ENCODE measurements at regions not wholly inside any gene's neighbourhood (a gene's known extent, or its start where the extent isn't known, plus 50 kb on each side); places are given as distances from the start of the nearest gene placed in this dataset.

DNA sequence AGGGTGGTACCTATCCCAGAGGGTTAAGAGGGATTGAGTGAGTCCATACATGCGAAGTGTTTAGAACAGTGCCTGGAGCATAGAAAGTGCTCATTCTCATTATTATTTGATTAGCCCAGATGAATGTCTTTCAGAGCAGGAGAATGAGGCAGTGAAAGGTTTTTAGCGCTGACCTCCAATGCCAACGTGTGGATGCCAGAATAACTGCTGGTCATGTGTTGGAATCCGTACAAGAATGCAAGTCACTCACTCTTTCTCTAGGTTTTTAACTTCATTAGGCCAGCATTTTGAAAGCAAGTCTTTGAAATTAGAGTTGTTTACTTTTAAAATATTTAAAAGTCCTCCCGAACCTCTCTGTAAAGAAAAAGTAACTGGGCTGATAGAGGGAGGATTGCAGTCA, 374.2 kb downstream of the EN1 start:
- Histone ChIP-seq H3K9ac (ENCODE audit: low read length) (no peak overlapping the region), H3K4me3 (ENCODE audit: insufficient read depth, low read length, poor library complexity, severe bottlenecking) (no peak overlapping the region), H3K27ac (ENCODE audit: low read depth, low read length) (no peak overlapping the region), H3K27me3 (ENCODE audit: low read length) (no peaks in the 10 kb centered on the region), H3K9me2 (replicated peaks; ENCODE audit: insufficient read depth, low read length) (no peaks in the 10 kb centered on the region), H3K4me2 (ENCODE audit: low read depth, low read length, poor library complexity, severe bottlenecking) (no peak overlapping the region), H3K9me3 (ENCODE audit: insufficient read depth, low read length) (no peaks in the 10 kb centered on the region), H4K20me1 (ENCODE audit: low read depth, low read length) (no peaks in the 10 kb centered on the region), H3K36me3 (ENCODE audit: low read length) (no peaks in the 10 kb centered on the region), H2AFZ (ENCODE audit: low read depth, low read length, severe bottlenecking) (no peak overlapping the region), H3K79me2 (ENCODE audit: insufficient read depth, low read length) (no peaks in the 10 kb centered on the region), H3F3A (ENCODE audit: insufficient read depth) (no peaks in the 10 kb centered on the region)
- no peak for TF ChIP-seq EZH2phosphoT487 (conservative IDR thresholded peaks at IDR 0.05; ENCODE audit: low read length)

DNA sequence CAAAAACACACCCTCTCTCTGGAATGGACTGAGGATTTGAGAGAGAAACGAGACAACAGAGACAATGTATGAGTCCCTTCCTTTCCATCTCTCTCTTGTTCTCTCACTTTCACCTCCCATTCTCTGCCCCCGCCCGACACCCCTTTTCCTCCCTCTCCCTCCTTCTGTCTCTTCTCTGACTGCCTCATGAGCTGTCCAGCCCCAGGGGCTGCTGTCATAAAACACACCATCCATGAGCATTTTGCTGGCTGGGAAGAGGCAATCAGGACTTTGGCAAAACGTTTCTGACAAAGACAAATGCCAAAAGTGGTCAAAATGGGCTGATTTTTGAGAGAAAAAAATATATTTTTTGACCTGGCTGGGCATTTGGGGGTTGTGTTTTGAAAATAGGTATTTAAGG, 377.2 kb downstream of the EN1 start:
- no peaks in the 10 kb centered on the region for H3F3A ChIP-seq (ENCODE audit: insufficient read depth)
- H2AFZ ChIP-seq (ENCODE audit: low read depth, low read length, severe bottlenecking), result no peak overlapping the region
- H3K9ac ChIP-seq (ENCODE audit: low read length), result no peak overlapping the region
- no peak for TF ChIP-seq EZH2phosphoT487 (conservative IDR thresholded peaks at IDR 0.05; ENCODE audit: low read length)
- TF ChIP-seq, protein P1, sequence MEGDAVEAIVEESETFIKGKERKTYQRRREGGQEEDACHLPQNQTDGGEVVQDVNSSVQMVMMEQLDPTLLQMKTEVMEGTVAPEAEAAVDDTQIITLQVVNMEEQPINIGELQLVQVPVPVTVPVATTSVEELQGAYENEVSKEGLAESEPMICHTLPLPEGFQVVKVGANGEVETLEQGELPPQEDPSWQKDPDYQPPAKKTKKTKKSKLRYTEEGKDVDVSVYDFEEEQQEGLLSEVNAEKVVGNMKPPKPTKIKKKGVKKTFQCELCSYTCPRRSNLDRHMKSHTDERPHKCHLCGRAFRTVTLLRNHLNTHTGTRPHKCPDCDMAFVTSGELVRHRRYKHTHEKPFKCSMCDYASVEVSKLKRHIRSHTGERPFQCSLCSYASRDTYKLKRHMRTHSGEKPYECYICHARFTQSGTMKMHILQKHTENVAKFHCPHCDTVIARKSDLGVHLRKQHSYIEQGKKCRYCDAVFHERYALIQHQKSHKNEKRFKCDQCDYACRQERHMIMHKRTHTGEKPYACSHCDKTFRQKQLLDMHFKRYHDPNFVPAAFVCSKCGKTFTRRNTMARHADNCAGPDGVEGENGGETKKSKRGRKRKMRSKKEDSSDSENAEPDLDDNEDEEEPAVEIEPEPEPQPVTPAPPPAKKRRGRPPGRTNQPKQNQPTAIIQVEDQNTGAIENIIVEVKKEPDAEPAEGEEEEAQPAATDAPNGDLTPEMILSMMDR (IDR thresholded peaks at IDR 0.05; ENCODE audit: insufficient read depth, low read length, poor library complexity, severe bottlenecking), result no peak
- no peak overlapping the region for H3K27ac ChIP-seq (ENCODE audit: low read depth, low read length)
- H3K9me3 ChIP-seq (ENCODE audit: insufficient read depth, low read length), result no peaks in the 10 kb centered on the region
- H4K20me1 ChIP-seq (ENCODE audit: low read depth, low read length), result no peaks in the 10 kb centered on the region
- no peak overlapping the region for H3K4me3 ChIP-seq (ENCODE audit: insufficient read depth, low read length, poor library complexity, severe bottlenecking)
- no peak overlapping the region for H3K4me2 ChIP-seq (ENCODE audit: low read depth, low read length, poor library complexity, severe bottlenecking)
- H3K27me3 ChIP-seq (ENCODE audit: low read length), result no peaks in the 10 kb centered on the region
- no peaks in the 10 kb centered on the region for H3K79me2 ChIP-seq (ENCODE audit: insufficient read depth, low read length)
- no peaks in the 10 kb centered on the region for H3K36me3 ChIP-seq (ENCODE audit: low read length)
- H3K9me2 ChIP-seq (replicated peaks; ENCODE audit: insufficient read depth, low read length), result no peaks in the 10 kb centered on the region

DNA sequence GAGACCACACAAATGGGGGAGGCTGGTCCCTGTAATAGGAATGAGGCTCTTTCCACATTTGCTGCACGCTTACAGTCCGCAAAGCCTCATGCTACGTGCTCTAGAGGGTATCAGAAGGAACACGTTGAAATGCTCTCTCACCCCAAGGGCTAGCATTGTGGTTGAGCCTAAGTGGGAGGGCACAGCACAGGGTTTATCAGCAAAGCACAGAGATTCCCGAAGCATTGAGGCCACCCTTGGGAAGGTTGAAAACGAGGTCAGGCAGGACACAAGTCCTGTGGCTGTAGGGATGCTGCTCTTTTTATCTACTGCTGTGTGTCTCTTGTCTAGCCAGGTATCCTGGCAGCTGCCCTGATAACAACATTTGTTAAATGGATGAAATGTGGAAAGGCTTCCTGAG, 378.3 kb downstream of the EN1 start:
- Histone ChIP-seq H3K4me3 (ENCODE audit: insufficient read depth, low read length, poor library complexity, severe bottlenecking) (no peak overlapping the region), H3K9me3 (ENCODE audit: insufficient read depth, low read length) (no peaks in the 10 kb centered on the region), H3K9me2 (replicated peaks; ENCODE audit: insufficient read depth, low read length) (no peaks in the 10 kb centered on the region), H3K27ac (ENCODE audit: low read depth, low read length) (no peak overlapping the region), H3K79me2 (ENCODE audit: insufficient read depth, low read length) (no peaks in the 10 kb centered on the region), H3K27me3 (ENCODE audit: low read length) (no peaks in the 10 kb centered on the region), H3F3A (ENCODE audit: insufficient read depth) (no peaks in the 10 kb centered on the region), H2AFZ (ENCODE audit: low read depth, low read length, severe bottlenecking) (no peak overlapping the region), H4K20me1 (ENCODE audit: low read depth, low read length) (no peaks in the 10 kb centered on the region), H3K9ac (ENCODE audit: low read length) (no peak overlapping the region), H3K4me2 (ENCODE audit: low read depth, low read length, poor library complexity, severe bottlenecking) (no peak overlapping the region), H3K36me3 (ENCODE audit: low read length) (no peaks in the 10 kb centered on the region)
- TF ChIP-seq, protein P1 (IDR thresholded peaks at IDR 0.05; ENCODE audit: insufficient read depth, low read length, poor library complexity, severe bottlenecking), result no peak
- no peak for TF ChIP-seq EZH2phosphoT487 (conservative IDR thresholded peaks at IDR 0.05; ENCODE audit: low read length)

DNA sequence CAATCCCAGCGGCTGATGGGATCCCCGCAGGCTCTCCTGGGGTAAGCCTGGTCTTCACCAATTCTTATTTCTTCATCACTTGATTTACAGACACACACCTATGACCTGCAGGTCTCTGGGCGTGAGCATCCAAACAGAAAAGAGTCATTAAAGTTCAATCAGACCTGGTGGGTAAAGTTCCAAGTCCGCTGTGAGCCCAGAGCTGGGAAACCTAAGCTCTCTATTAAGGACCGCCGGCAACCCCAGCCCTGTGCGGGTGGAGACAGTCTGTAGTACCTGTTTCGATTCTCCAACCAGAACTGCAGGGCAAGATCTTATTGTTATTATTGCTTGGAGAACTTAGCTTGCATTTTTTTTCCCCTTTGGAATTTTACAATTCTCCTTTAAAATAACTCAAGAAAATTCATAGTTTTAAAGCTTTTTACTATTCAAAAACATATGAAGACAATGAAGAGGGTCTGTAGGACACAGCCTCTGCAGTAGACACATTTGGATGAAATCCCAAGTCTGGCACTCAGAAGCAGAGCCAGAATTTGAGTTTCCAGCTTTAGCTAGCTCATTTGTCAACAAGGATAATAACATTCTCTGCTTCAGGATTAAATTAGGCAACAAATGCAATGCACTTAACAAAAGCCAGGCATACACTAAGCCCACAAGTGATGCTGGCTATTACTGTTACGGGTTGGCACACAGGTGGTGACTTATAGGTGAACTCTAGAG, 376.4 kb downstream of the INSIG2 start:
- H2AFZ ChIP-seq (ENCODE audit: low read depth, low read length, severe bottlenecking), result no peak overlapping the region
- no peak overlapping the region for H3K4me3 ChIP-seq (ENCODE audit: insufficient read depth, low read length, poor library complexity, severe bottlenecking)
- H3K9ac ChIP-seq (ENCODE audit: low read length), result no peak overlapping the region
- TF ChIP-seq, protein P1 (IDR thresholded peaks at IDR 0.05; ENCODE audit: insufficient read depth, low read length, poor library complexity, severe bottlenecking), result no peak
- TF ChIP-seq EZH2phosphoT487 (conservative IDR thresholded peaks at IDR 0.05; ENCODE audit: low read length), result no peak
- H3K36me3 ChIP-seq (ENCODE audit: low read length), result no peaks in the 10 kb centered on the region
- H4K20me1 ChIP-seq (ENCODE audit: low read depth, low read length), result no peaks in the 10 kb centered on the region
- H3K9me2 ChIP-seq (replicated peaks; ENCODE audit: insufficient read depth, low read length), result no peaks in the 10 kb centered on the region
- H3K27ac ChIP-seq (ENCODE audit: low read depth, low read length), result no peak overlapping the region
- H3K27me3 ChIP-seq (ENCODE audit: low read length), result no peaks in the 10 kb centered on the region
- H3K4me2 ChIP-seq (ENCODE audit: low read depth, low read length, poor library complexity, severe bottlenecking), result no peak overlapping the region
- no peaks in the 10 kb centered on the region for H3K79me2 ChIP-seq (ENCODE audit: insufficient read depth, low read length)
- H3F3A ChIP-seq (ENCODE audit: insufficient read depth), result no peaks in the 10 kb centered on the region
- no peaks in the 10 kb centered on the region for H3K9me3 ChIP-seq (ENCODE audit: insufficient read depth, low read length)

All from SU-DHL-6 (cell line).